H1 (cell line): ENCODE measurements at regions not wholly inside any gene's neighbourhood (a gene's known extent, or its start where the extent isn't known, plus 50 kb on each side); places are given as distances from the start of the nearest gene placed in this dataset.

Experiments used
- CTCF ChIA-PET: fragments of 300-600 bp; sonication (Branson Sonifier 250); formaldehyde crosslinking; loops from one replicate; lab custom pipeline; 2021; ENCODE audit not compliant: partially characterized antibody; lab: Charles Lee
- POLR2A ChIA-PET: fragments of 300-600 bp; sonication (Branson Sonifier 250); formaldehyde crosslinking; loops from one replicate; lab custom pipeline; 2021; ENCODE audit warnings: inconsistent platforms; ENCODE audit not compliant: partially characterized antibody; lab: Charles Lee
- DNase-seq, 2 experiments: peaks; one replicate each; pipeline versions ENCODE4 v3.0.0 to v3.0.0-alpha.2; 2010 to 2022; ENCODE audit warnings: low spot score in 2 of 2, low read depth in 1 of 2, mixed read lengths in 1 of 2
- FAIRE-seq: peaks from 2 replicates; lab custom pipeline; 2011; peaks lifted over from hg19 to GRCh38; lab: Jason Lieb, UNC
- H2AFZ ChIP-seq: 2 replicates; pipeline ENCODE4 v1.8.1; 2012; ENCODE audit warnings: low read length, inconsistent platforms
- H2AK5ac ChIP-seq: 2 replicates; pipeline ENCODE4 v1.6.1; 2013; ENCODE audit warnings: low read depth, low read length
- H2BK120ac ChIP-seq: replicated peaks from 2 replicates; pipeline ENCODE3; 2013; ENCODE audit warnings: low read depth, low read length, inconsistent platforms
- H2BK12ac ChIP-seq: 2 replicates; pipeline ENCODE4 v1.6.1; 2013; ENCODE audit warnings: low read depth, low read length
- H2BK15ac ChIP-seq: 2 replicates; pipeline ENCODE4 v1.6.1; 2013; ENCODE audit warnings: low read length
- H2BK20ac ChIP-seq: 2 replicates; pipeline ENCODE4 v1.6.1; 2013; ENCODE audit warnings: low read length
- H2BK5ac ChIP-seq: 2 replicates; pipeline ENCODE4 v1.6.1; 2013; ENCODE audit warnings: low read depth, low read length
- H3K14ac ChIP-seq: 2 replicates; pipeline ENCODE4 v1.6.1; 2013; ENCODE audit warnings: inconsistent platforms; ENCODE audit not compliant: insufficient read length
- H3K18ac ChIP-seq: 2 replicates; pipeline ENCODE4 v1.6.1; 2013; ENCODE audit warnings: low read length; ENCODE audit errors: extremely low read depth
- H3K23ac ChIP-seq: 2 replicates; pipeline ENCODE4 v1.6.1; 2013; ENCODE audit warnings: inconsistent platforms; ENCODE audit not compliant: insufficient read length
- H3K23me2 ChIP-seq: 2 replicates; pipeline ENCODE4 v1.6.1; 2013; ENCODE audit warnings: low read depth, low read length
- H3K27ac ChIP-seq: 2 replicates; pipeline ENCODE4 v1.6.1; 2011; ENCODE audit warnings: low read depth, low read length, inconsistent platforms
- H3K27me3 ChIP-seq, 4 experiments: replicated peaks in 1 of 4; 1 replicate in 1 of 4; 2 replicates in 3 of 4; pipeline versions ENCODE4 v1.6.1 to v1.8.1; 2011 to 2013; ENCODE audit warnings: low read length in 3 of 4, mild to moderate bottlenecking in 3 of 4, inconsistent platforms in 2 of 4, mixed read lengths in 2 of 4, moderate library complexity in 1 of 4; ENCODE audit not compliant: control insufficient read depth in 3 of 4, insufficient read depth in 3 of 4; ENCODE audit errors: extremely low read depth in 1 of 4
- H3K36me3 ChIP-seq, 4 experiments: 2 replicates each; pipeline versions ENCODE4 v1.6.1 to v1.8.1; 2011 to 2013; ENCODE audit warnings: mild to moderate bottlenecking in 4 of 4, low read length in 3 of 4, moderate library complexity in 2 of 4, control low read depth in 1 of 4, inconsistent platforms in 1 of 4; ENCODE audit not compliant: insufficient read depth in 4 of 4, control insufficient read depth in 2 of 4
- H3K4ac ChIP-seq: replicated peaks from 2 replicates; pipeline ENCODE3; 2013; ENCODE audit warnings: low read length, low read depth, mixed read lengths, inconsistent platforms; ENCODE audit not compliant: insufficient read length
- H3K4me1 ChIP-seq, 4 experiments: replicated peaks in 1 of 4; 1 replicate in 1 of 4; 2 replicates in 3 of 4; pipeline versions ENCODE4 v1.6.1 to v1.8.1; 2011 to 2013; ENCODE audit warnings: low read length in 3 of 4, inconsistent platforms in 2 of 4, mixed read lengths in 1 of 4; ENCODE audit not compliant: insufficient read depth in 4 of 4, control insufficient read depth in 3 of 4
- H3K4me2 ChIP-seq, 2 experiments: 2 replicates each; pipeline versions ENCODE4 v1.6.1 to v1.8.1; 2011 to 2013; ENCODE audit warnings: low read depth in 2 of 2, low read length in 2 of 2, control low read depth in 1 of 2, inconsistent platforms in 1 of 2, mild to moderate bottlenecking in 1 of 2; ENCODE audit not compliant: insufficient read depth in 1 of 2
- H3K4me3 ChIP-seq, 4 experiments: fragments of 200-600, 300-600 bp in 1 of 4; sonication (generic), shearing (Covaris generic), sonication (Bioruptor Twin) in 1 of 4; 2 replicates each; pipeline versions ENCODE4 v1.5.1 to v1.8.1; 2011 to 2016; ENCODE audit warnings: low read length in 4 of 4, low read depth in 3 of 4, control low read depth in 2 of 4, inconsistent platforms in 2 of 4, mild to moderate bottlenecking in 2 of 4, mixed read lengths in 1 of 4, moderate library complexity in 1 of 4; ENCODE audit not compliant: insufficient read depth in 2 of 4; ENCODE audit errors: extremely low read depth in 1 of 4
- H3K56ac ChIP-seq: replicated peaks from 2 replicates; pipeline ENCODE3; 2013; ENCODE audit warnings: low read depth, mild to moderate bottlenecking, mixed read lengths, low read length, inconsistent platforms; ENCODE audit not compliant: insufficient read length
- H3K79me1 ChIP-seq: 2 replicates; pipeline ENCODE4 v1.6.1; 2013; ENCODE audit warnings: low read depth, low read length, control low read depth
- H3K79me2 ChIP-seq, 2 experiments: 2 replicates each; pipeline versions ENCODE4 v1.6.1 to v1.8.1; 2012 to 2013; ENCODE audit warnings: low read length in 2 of 2, mild to moderate bottlenecking in 2 of 2, inconsistent platforms in 1 of 2; ENCODE audit not compliant: insufficient read depth in 2 of 2, control insufficient read depth in 1 of 2
- H3K9ac ChIP-seq, 4 experiments: replicated peaks in 1 of 4; 1 replicate in 1 of 4; 2 replicates in 3 of 4; pipeline versions ENCODE4 v1.6.1 to v1.8.1; 2011 to 2013; ENCODE audit warnings: low read depth in 3 of 4, low read length in 3 of 4, control low read depth in 2 of 4, mild to moderate bottlenecking in 2 of 4, moderate library complexity in 2 of 4, inconsistent platforms in 1 of 4; ENCODE audit errors: extremely low read depth in 1 of 4
- H3K9me3 ChIP-seq, 2 experiments: 2 replicates each; pipeline versions ENCODE4 v1.6.1 to v1.8.1; 2012 to 2013; ENCODE audit warnings: mild to moderate bottlenecking in 2 of 2, moderate library complexity in 2 of 2, control low read depth in 1 of 2, inconsistent platforms in 1 of 2, low read depth in 1 of 2, low read length in 1 of 2, mixed read lengths in 1 of 2; ENCODE audit not compliant: insufficient read depth in 2 of 2
- H4K20me1 ChIP-seq, 2 experiments: replicated peaks in 1 of 2; 2 replicates each; pipeline versions ENCODE3 to v1.8.1; 2011 to 2013; ENCODE audit warnings: inconsistent platforms in 2 of 2, low read length in 2 of 2, mild to moderate bottlenecking in 1 of 2; ENCODE audit not compliant: insufficient read depth in 2 of 2, control insufficient read depth in 1 of 2
- H4K5ac ChIP-seq: 2 replicates; pipeline ENCODE4 v1.6.1; 2013; ENCODE audit warnings: low read length, low read depth, mixed read lengths, inconsistent platforms; ENCODE audit not compliant: insufficient read length
- H4K8ac ChIP-seq: 2 replicates; pipeline ENCODE4 v1.8.0; 2013; ENCODE audit warnings: mild to moderate bottlenecking, moderate library complexity, low read length, inconsistent platforms; ENCODE audit not compliant: insufficient read depth; ENCODE audit errors: extremely low read depth
- H4K91ac ChIP-seq: replicated peaks from 2 replicates; pipeline ENCODE3; 2013; ENCODE audit warnings: low read length, mixed read lengths, inconsistent platforms; ENCODE audit not compliant: insufficient read length
- BRCA1 ChIP-seq: IDR thresholded peaks from 2 replicates; pipeline ENCODE4 v1.6.1; 2012; ENCODE audit warnings: low read depth, low read length, improper control_type of control experiment
- CBX5 ChIP-seq: fragments of 300-800, 300-1000 bp; sonication (generic); IDR thresholded peaks from 2 replicates; pipeline ENCODE4 v1.7.1; 2016; ENCODE audit warnings: antibody characterized with exemption, low read length, low read depth
- FOSL1 ChIP-seq: IDR thresholded peaks from 2 replicates; pipeline ENCODE4 v1.6.1; 2011; ENCODE audit warnings: mild to moderate bottlenecking, low read depth, low read length, moderate library complexity; ENCODE audit not compliant: insufficient read depth
- JUN ChIP-seq: IDR thresholded peaks from 2 replicates; pipeline ENCODE4 v1.6.1; 2011; ENCODE audit warnings: low read depth, mild to moderate bottlenecking, improper control_type of control experiment, low read length
- KDM1A ChIP-seq: fragments of 200-600, 300-600 bp; sonication (generic); IDR thresholded peaks from 2 replicates; pipeline ENCODE4 v1.7.1; 2016; ENCODE audit warnings: mild to moderate bottlenecking, low read length, borderline replicate concordance
- POU5F1 ChIP-seq: IDR thresholded peaks from 2 replicates; pipeline ENCODE4 v1.6.1; 2011; ENCODE audit warnings: low read depth, mild to moderate bottlenecking, low read length, moderate library complexity
- ZNF274 ChIP-seq: IDR thresholded peaks from 2 replicates; pipeline ENCODE4 v1.7.0; 2012; ENCODE audit warnings: low read length, borderline replicate concordance; ENCODE audit errors: extremely low read depth
- WGBS, 2 experiments: shearing (Covaris generic) in 1 of 2; methylation state at CpG; one replicate each; pipeline versions ENCODE4 v1.1.6 to v1.1.7; 2013 to 2015; ENCODE audit warnings: low lambda C conversion rate in 2 of 2, mixed read lengths in 2 of 2, inconsistent platforms in 1 of 2, low coverage in 1 of 2, missing lambda C conversion rate in 1 of 2; ENCODE audit not compliant: insufficient replicate concordance in 2 of 2, insufficient coverage in 1 of 2, insufficient read length in 1 of 2; ENCODE audit errors: extremely low coverage in 1 of 2, missing lambda C conversion rate in 1 of 2; 5-methylcytosine and 5-hydroxymethylcytosine counted together

DNA sequence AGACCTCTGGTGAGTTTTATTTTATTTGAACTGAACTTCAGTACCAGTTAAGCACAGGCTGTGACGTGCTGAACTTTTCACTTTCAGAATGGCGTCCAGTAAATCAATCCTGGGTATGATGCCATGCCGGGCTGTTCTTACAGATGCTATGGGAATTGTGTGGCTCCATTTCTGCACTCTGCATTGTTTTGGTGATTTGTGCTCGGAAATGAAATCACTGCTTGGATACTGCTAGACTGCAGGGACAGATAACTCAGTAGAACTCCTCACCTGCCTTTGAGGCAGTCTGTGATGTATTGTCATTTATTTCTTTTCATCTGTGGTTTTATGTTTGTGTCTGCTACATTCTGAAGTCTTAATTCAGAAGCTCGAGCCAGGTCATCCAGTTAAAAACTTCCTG is 172.7 kb downstream of the PTPN11 start:
- POLR2A ChIA-PET: no interaction called here
- H3K27me3 ChIP-seq: peaks cover 36 to 87% (median 69%) of the 10 kb centered on the region in 4 experiments
- no peak for TF ChIP-seq JUN
- TF ChIP-seq FOSL1: no peak
- no peak for TF ChIP-seq POU5F1
- TF ChIP-seq BRCA1: no peak
- no peak for TF ChIP-seq KDM1A
- TF ChIP-seq CBX5: no peak
- TF ChIP-seq ZNF274: no peak

More for the DNA sequence above, 172.7 kb downstream of the PTPN11 start:
- H3K4ac ChIP-seq: no peak overlapping the region
- no peak overlapping the region for H3K18ac ChIP-seq
- no peak overlapping the region for H3K4me3 ChIP-seq
- H4K20me1 ChIP-seq: peaks cover 0 to 10% of the 10 kb centered on the region in 2 experiments
- H3K4me1 ChIP-seq: peaks cover 0 to 3% (median under 1%) of the 10 kb centered on the region in 4 experiments; a peak in 2 of 7 replicates
- H2BK5ac ChIP-seq: no peak overlapping the region
- 63% methylated on average over 5 of the region's 5 CpGs; no CpG with 5 or more reads in 1 of the 2 experiments for WGBS, 2 experiments
- no peak overlapping the region for H3K56ac ChIP-seq
- peaks cover 5% of the 10 kb centered on the region for H3K23me2 ChIP-seq
- H3K9me3 ChIP-seq: no peaks in the 10 kb centered on the region
- no peak overlapping the region for H2BK12ac ChIP-seq
- H3K4me2 ChIP-seq: no peak overlapping the region
- H2BK120ac ChIP-seq: no peak overlapping the region
- H3K79me1 ChIP-seq: no peaks in the 10 kb centered on the region
- H3K9ac ChIP-seq: no peak overlapping the region
- no peak overlapping the region for H2BK15ac ChIP-seq
- H3K23ac ChIP-seq: no peak overlapping the region
- no peaks in the 10 kb centered on the region for H3K36me3 ChIP-seq
- H4K8ac ChIP-seq: no peak overlapping the region
- no peak overlapping the region for H4K91ac ChIP-seq
- no peak overlapping the region for H3K27ac ChIP-seq
- CTCF ChIA-PET: no interaction called here
- FAIRE-seq (no peak), DNase-seq (no peak)
- no peak overlapping the region for H2AFZ ChIP-seq
- no peak overlapping the region for H3K14ac ChIP-seq
- H2BK20ac ChIP-seq: no peak overlapping the region
- no peak overlapping the region for H2AK5ac ChIP-seq
- no peak overlapping the region for H4K5ac ChIP-seq
- H3K79me2 ChIP-seq: no peaks in the 10 kb centered on the region
